Endothelial cell of umbilical vein (primary cell): ENCODE measurements at regions not wholly inside any gene's neighbourhood (a gene's known extent, or its start where the extent isn't known, plus 50 kb on each side); places are given as distances from the start of the nearest gene placed in this dataset.

Source experiments
- BruUV-seq: library from RNA; stranded (reverse); fragments of 400-500 nt; replicated peaks from 2 replicates; lab custom pipeline; 2021; lab: Mats Ljungman, UMichigan
- CTCF ChIA-PET: fragments of 300-600, 350-600 bp; sonication (Branson Sonifier 250); formaldehyde crosslinking; loops from one replicate; lab custom pipeline; 2021; ENCODE audit warnings: antibody characterized with exemption, inconsistent platforms; lab: Charles Lee
- POLR2A ChIA-PET: fragments of 300-600, 350-600 bp; sonication (Branson Sonifier 250); formaldehyde crosslinking; loops from one replicate; lab custom pipeline; 2021; ENCODE audit warnings: antibody characterized with exemption, inconsistent platforms; lab: Charles Lee
- DNase-seq: peaks from one replicate; pipeline ENCODE4 v3.0.0-alpha.2; 2011; ENCODE audit warnings: low read depth, low spot score
- FAIRE-seq: peaks from 2 replicates; lab custom pipeline; 2011; peaks lifted over from hg19 to GRCh38; lab: Jason Lieb, UNC
- H2AFZ ChIP-seq: 2 replicates; pipeline ENCODE4 v1.6.0; 2012; ENCODE audit warnings: low read depth, low read length, control low read depth, inconsistent platforms
- H3K27ac ChIP-seq: 2 replicates; pipeline ENCODE4 v1.5.1; 2011; ENCODE audit warnings: low read depth, mild to moderate bottlenecking, control low read depth, low read length, moderate library complexity; ENCODE audit not compliant: insufficient read depth
- H3K27me3 ChIP-seq, 2 experiments: 2 replicates each; pipeline versions ENCODE4 v1.6.0 to v1.6.1; 2011; ENCODE audit warnings: low read length in 2 of 2, mixed read lengths in 1 of 2; ENCODE audit not compliant: control insufficient read depth in 2 of 2, insufficient read depth in 2 of 2
- H3K36me3 ChIP-seq, 2 experiments: 2 replicates in 1 of 2; 3 replicates in 1 of 2; pipeline ENCODE4 v1.5.1; 2011; ENCODE audit warnings: low read length in 2 of 2, mild to moderate bottlenecking in 1 of 2, moderate library complexity in 1 of 2; ENCODE audit not compliant: control insufficient read depth in 2 of 2, insufficient read depth in 2 of 2; ENCODE audit errors: extremely low read depth in 1 of 2
- H3K4me1 ChIP-seq: 3 replicates; pipeline ENCODE4 v1.5.1; 2011; ENCODE audit warnings: mild to moderate bottlenecking, low read length; ENCODE audit not compliant: control insufficient read depth, insufficient read depth; ENCODE audit errors: extremely low read depth
- H3K4me2 ChIP-seq: 2 replicates; pipeline ENCODE4 v1.6.1; 2011; ENCODE audit warnings: low read length, control low read depth, mixed read lengths; ENCODE audit not compliant: insufficient read depth
- H3K4me3 ChIP-seq, 3 experiments: fragments of 200-600 bp in 1 of 3; sonication (generic), shearing (Covaris generic) in 1 of 3; replicated peaks in 1 of 3; 2 replicates each; pipeline ENCODE4 v1.5.1; 2011 to 2016; ENCODE audit warnings: control low read depth in 3 of 3, low read length in 3 of 3, mild to moderate bottlenecking in 2 of 3, inconsistent platforms in 1 of 3, low read depth in 1 of 3, moderate library complexity in 1 of 3; ENCODE audit not compliant: insufficient read depth in 1 of 3
- H3K79me2 ChIP-seq: 2 replicates; pipeline ENCODE4 v1.6.0; 2012; ENCODE audit warnings: low read length, inconsistent platforms; ENCODE audit not compliant: control insufficient read depth, insufficient read depth
- H3K9ac ChIP-seq: replicated peaks from 2 replicates; pipeline ENCODE3; 2011; ENCODE audit warnings: low read length, control low read depth; ENCODE audit not compliant: insufficient read depth; ENCODE audit errors: extremely low read depth
- H3K9me1 ChIP-seq: replicated peaks from 3 replicates; pipeline ENCODE4 v1.6.0; 2011; ENCODE audit warnings: mild to moderate bottlenecking, low read length; ENCODE audit not compliant: control insufficient read depth, insufficient read depth; ENCODE audit errors: extremely low read depth
- H3K9me3 ChIP-seq: replicated peaks from 2 replicates; pipeline ENCODE4 v1.5.1; 2012; ENCODE audit warnings: low read length, inconsistent platforms; ENCODE audit not compliant: control insufficient read depth, insufficient read depth
- H4K20me1 ChIP-seq: replicated peaks from 2 replicates; pipeline ENCODE3; 2011; ENCODE audit warnings: mild to moderate bottlenecking, low read length; ENCODE audit not compliant: control insufficient read depth, insufficient read depth; ENCODE audit errors: extremely low read depth
- CTCF ChIP-seq, 2 donors: IDR thresholded peaks; 1 replicate in 1 of 2; 2 replicates in 1 of 2; pipeline ENCODE4 v1.5.1; 2011; ENCODE audit warnings: low read length in 2 of 2, mild to moderate bottlenecking in 2 of 2, moderate library complexity in 2 of 2, control low read depth in 1 of 2, inconsistent platforms in 1 of 2, low read depth in 1 of 2; ENCODE audit not compliant: insufficient read depth in 1 of 2; ENCODE audit errors: extremely low read depth in 1 of 2
- EZH2 ChIP-seq: IDR thresholded peaks from 2 replicates; pipeline ENCODE4 v1.6.1; 2012; ENCODE audit warnings: borderline replicate concordance, low read depth, mild to moderate bottlenecking, moderate library complexity, low read length, inconsistent platforms; ENCODE audit not compliant: severe bottlenecking
- FOS ChIP-seq: IDR thresholded peaks from 2 replicates; pipeline ENCODE4 v1.6.1; 2011; ENCODE audit warnings: mild to moderate bottlenecking, low read length, moderate library complexity, borderline replicate concordance; ENCODE audit not compliant: insufficient read depth
- GATA2 ChIP-seq: IDR thresholded peaks from 2 replicates; pipeline ENCODE4 v1.7.0; 2011; ENCODE audit warnings: low read depth, mild to moderate bottlenecking, moderate library complexity, mixed read lengths, low read length; ENCODE audit not compliant: insufficient read length, insufficient read depth
- JUN ChIP-seq: IDR thresholded peaks from 2 replicates; pipeline ENCODE4 v1.6.1; 2011; ENCODE audit warnings: borderline replicate concordance, low read depth; ENCODE audit not compliant: insufficient read length, insufficient read depth
- MAX ChIP-seq: IDR thresholded peaks from 2 replicates; pipeline ENCODE4 v1.6.1; 2011; ENCODE audit not compliant: insufficient read depth, insufficient read length
- MYC ChIP-seq: IDR thresholded peaks from one replicate; pipeline ENCODE4 v1.6.1; 2011; ENCODE audit warnings: mild to moderate bottlenecking, low read depth, low read length
- POLR2A ChIP-seq: IDR thresholded peaks from 2 replicates; pipeline ENCODE4 v1.6.1; 2012; ENCODE audit warnings: low read depth, mild to moderate bottlenecking, control low read depth, low read length
- POLR2AphosphoS5 ChIP-seq: IDR thresholded peaks from 2 replicates; pipeline ENCODE4 v1.6.1; 2012; ENCODE audit warnings: low read depth, mild to moderate bottlenecking, control low read depth, low read length, moderate library complexity; ENCODE audit not compliant: insufficient read depth
- dilution Hi-C: fragments of 300-500 bp; cut with MboI; formaldehyde crosslinking; loops from one replicate; pipeline ENCODE4 v1.15.0; 2019; ENCODE audit warnings: low sequenced_read_pairs; ENCODE audit not compliant: extremely low pct_ligation_motif_present
- intact Hi-C: fragments of 100-400 bp; cut with micrococcal nuclease; formaldehyde crosslinking; loops from one replicate; pipeline ENCODE4 v1.10.0; 2022

- FAIRE-seq, result no peak
- peaks cover 8 to 16% of the 10 kb centered on the region in 2 experiments for H3K27me3 ChIP-seq
- intact Hi-C loops (no loop called here), dilution Hi-C loops (no loop called here)
- H3K4me1 ChIP-seq, result no peaks in the 10 kb centered on the region
- H3K9ac ChIP-seq, result no peak overlapping the region
- no peak overlapping the region for H2AFZ ChIP-seq
- POLR2A ChIA-PET, result no interaction called here
- CTCF ChIA-PET, result no interaction called here
- no peak for DNase-seq
- H4K20me1 ChIP-seq, result no peaks in the 10 kb centered on the region
- H3K9me3 ChIP-seq, result no peaks in the 10 kb centered on the region
- no peak overlapping the region for H3K27ac ChIP-seq
- H3K4me3 ChIP-seq, result no peak overlapping the region
- no TSS peak for BruUV-seq
- no peaks in the 10 kb centered on the region for H3K36me3 ChIP-seq
- H3K9me1 ChIP-seq, result no peaks in the 10 kb centered on the region
- no peaks in the 10 kb centered on the region for H3K79me2 ChIP-seq
- H3K4me2 ChIP-seq, result no peak overlapping the region
- TF ChIP-seq POLR2A (no peak), JUN (no peak), POLR2AphosphoS5 (no peak)
Measured at GRCh38 chr10:33981301-33981700, 646.8 kb upstream of the NRP1 start.

GRCh38 chr10:33979195-33979594, 644.7 kb upstream of the NRP1 start:
- ChIA-PET CTCF (no interaction called here), POLR2A (no interaction called here)
- dilution Hi-C loops, result no loop called here
- no peak overlapping the region for H3K27ac ChIP-seq
- no peaks in the 10 kb centered on the region for H3K36me3 ChIP-seq
- H3K9ac ChIP-seq, result no peak overlapping the region
- intact Hi-C loops, result loop anchor here (10.0 kb wide), 1 partner anchor 644 kb away; the partner anchor contains the start of gene NRP1
- DNase-seq (no peak), FAIRE-seq (no peak)
- H2AFZ ChIP-seq, result no peak overlapping the region
- no peak for TF ChIP-seq CTCF (IDR thresholded peaks at IDR 0.05; ENCODE audit: extremely low read depth in 1 of 2, insufficient read depth in 1 of 2, low read depth in 1 of 2, low read length in 2 of 2)
- TF ChIP-seq EZH2, result no peak
- no peak for TF ChIP-seq POLR2AphosphoS5
- TF ChIP-seq MYC, result no peak
- no peak for TF ChIP-seq FOS
- no peak for TF ChIP-seq POLR2A
- TF ChIP-seq JUN, result no peak
- no peak for TF ChIP-seq GATA2
- no peak for TF ChIP-seq MAX
- no peaks in the 10 kb centered on the region for H3K79me2 ChIP-seq
- H3K27me3 ChIP-seq, result peaks cover 10 to 18% of the 10 kb centered on the region in 2 experiments
- no peak overlapping the region for H3K4me3 ChIP-seq
- no peaks in the 10 kb centered on the region for H3K9me3 ChIP-seq
- H4K20me1 ChIP-seq, result no peaks in the 10 kb centered on the region
- no TSS peak for BruUV-seq
- no peaks in the 10 kb centered on the region for H3K4me1 ChIP-seq
- H3K9me1 ChIP-seq, result no peaks in the 10 kb centered on the region
- no peak overlapping the region for H3K4me2 ChIP-seq
